ENCODE measurements at regions not wholly inside any gene's neighbourhood (a gene's known extent, or its start where the extent isn't known, plus 50 kb on each side); places are given as distances from the start of the nearest gene placed in this dataset.

DNA sequence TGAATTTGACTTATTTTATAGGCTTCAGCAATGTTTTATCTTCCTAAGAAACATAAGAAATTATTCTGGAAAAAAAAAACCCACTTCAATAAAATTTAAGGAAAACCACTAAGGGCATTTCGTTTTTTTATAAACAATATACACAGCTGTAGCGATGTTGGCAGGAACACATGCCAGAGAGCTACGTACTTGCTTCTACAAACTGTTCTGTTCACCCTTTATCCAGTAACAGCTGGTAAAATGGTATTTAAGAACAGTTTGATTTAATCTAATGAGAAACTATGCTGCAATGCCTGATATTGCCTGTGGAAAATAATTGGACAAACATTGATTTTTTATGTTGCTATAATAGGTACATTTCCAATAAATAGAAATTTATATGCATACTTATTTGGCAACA is 137.2 kb upstream of the DACH1 start:
- TF ChIP-seq, protein P1, sequence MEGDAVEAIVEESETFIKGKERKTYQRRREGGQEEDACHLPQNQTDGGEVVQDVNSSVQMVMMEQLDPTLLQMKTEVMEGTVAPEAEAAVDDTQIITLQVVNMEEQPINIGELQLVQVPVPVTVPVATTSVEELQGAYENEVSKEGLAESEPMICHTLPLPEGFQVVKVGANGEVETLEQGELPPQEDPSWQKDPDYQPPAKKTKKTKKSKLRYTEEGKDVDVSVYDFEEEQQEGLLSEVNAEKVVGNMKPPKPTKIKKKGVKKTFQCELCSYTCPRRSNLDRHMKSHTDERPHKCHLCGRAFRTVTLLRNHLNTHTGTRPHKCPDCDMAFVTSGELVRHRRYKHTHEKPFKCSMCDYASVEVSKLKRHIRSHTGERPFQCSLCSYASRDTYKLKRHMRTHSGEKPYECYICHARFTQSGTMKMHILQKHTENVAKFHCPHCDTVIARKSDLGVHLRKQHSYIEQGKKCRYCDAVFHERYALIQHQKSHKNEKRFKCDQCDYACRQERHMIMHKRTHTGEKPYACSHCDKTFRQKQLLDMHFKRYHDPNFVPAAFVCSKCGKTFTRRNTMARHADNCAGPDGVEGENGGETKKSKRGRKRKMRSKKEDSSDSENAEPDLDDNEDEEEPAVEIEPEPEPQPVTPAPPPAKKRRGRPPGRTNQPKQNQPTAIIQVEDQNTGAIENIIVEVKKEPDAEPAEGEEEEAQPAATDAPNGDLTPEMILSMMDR (IDR thresholded peaks at IDR 0.05; ENCODE audit: poor library complexity, severe bottlenecking) = no peak
- TF ChIP-seq EZH2 (IDR thresholded peaks at IDR 0.05; ENCODE audit: borderline replicate concordance, insufficient read depth, low read length, poor library complexity, severe bottlenecking) (no peak), EP300 (conservative IDR thresholded peaks at IDR 0.05; ENCODE audit: poor library complexity, severe bottlenecking) (no peak), POLR2AphosphoS5 (IDR thresholded peaks at IDR 0.05) (no peak), RAD21 (conservative IDR thresholded peaks at IDR 0.05) (no peak), TAF1 (IDR thresholded peaks at IDR 0.05; ENCODE audit: low read depth) (no peak)
- TF ChIP-seq, protein P2, sequence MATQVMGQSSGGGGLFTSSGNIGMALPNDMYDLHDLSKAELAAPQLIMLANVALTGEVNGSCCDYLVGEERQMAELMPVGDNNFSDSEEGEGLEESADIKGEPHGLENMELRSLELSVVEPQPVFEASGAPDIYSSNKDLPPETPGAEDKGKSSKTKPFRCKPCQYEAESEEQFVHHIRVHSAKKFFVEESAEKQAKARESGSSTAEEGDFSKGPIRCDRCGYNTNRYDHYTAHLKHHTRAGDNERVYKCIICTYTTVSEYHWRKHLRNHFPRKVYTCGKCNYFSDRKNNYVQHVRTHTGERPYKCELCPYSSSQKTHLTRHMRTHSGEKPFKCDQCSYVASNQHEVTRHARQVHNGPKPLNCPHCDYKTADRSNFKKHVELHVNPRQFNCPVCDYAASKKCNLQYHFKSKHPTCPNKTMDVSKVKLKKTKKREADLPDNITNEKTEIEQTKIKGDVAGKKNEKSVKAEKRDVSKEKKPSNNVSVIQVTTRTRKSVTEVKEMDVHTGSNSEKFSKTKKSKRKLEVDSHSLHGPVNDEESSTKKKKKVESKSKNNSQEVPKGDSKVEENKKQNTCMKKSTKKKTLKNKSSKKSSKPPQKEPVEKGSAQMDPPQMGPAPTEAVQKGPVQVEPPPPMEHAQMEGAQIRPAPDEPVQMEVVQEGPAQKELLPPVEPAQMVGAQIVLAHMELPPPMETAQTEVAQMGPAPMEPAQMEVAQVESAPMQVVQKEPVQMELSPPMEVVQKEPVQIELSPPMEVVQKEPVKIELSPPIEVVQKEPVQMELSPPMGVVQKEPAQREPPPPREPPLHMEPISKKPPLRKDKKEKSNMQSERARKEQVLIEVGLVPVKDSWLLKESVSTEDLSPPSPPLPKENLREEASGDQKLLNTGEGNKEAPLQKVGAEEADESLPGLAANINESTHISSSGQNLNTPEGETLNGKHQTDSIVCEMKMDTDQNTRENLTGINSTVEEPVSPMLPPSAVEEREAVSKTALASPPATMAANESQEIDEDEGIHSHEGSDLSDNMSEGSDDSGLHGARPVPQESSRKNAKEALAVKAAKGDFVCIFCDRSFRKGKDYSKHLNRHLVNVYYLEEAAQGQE (IDR thresholded peaks at IDR 0.05; ENCODE audit: borderline replicate concordance) = no peak

Measured in neural cell (in vitro differentiated cells).